ENCODE measurements at regions not wholly inside any gene's neighbourhood (a gene's known extent, or its start where the extent isn't known, plus 50 kb on each side); places are given as distances from the start of the nearest gene placed in this dataset.
"Not testable (repeated sequence)": the region's sequence is repeated elsewhere in the genome, so short reads cannot be mapped to it uniquely, and the experiment has no call there.

- H3K4me3 ChIP-seq (ENCODE audit: low read depth, low read length): no peak overlapping the region
- no peak for TF ChIP-seq CTCF (IDR thresholded peaks at IDR 0.05; ENCODE audit: low read depth, low read length)
Observed at GRCh38 chr4:120266602-120267001, 200.0 kb upstream of the MAD2L1 start.

GRCh38 chr4:120263618-120264017 lies 197.0 kb upstream of the MAD2L1 start:
- no peak for TF ChIP-seq CTCF (IDR thresholded peaks at IDR 0.05; ENCODE audit: low read depth, low read length)
- H3K4me3 ChIP-seq (ENCODE audit: low read depth, low read length): no peak overlapping the region

GRCh38 chr4:120261117-120261516 lies 194.5 kb upstream of the MAD2L1 start:
- no peak for TF ChIP-seq CTCF (IDR thresholded peaks at IDR 0.05; ENCODE audit: low read depth, low read length)
- H3K4me3 ChIP-seq (ENCODE audit: low read depth, low read length): no peak overlapping the region

GRCh38 chr4:120256112-120256775 lies 189.6 kb upstream of the MAD2L1 start:
- H3K4me3 ChIP-seq (ENCODE audit: low read depth, low read length): not testable (repeated sequence)

GRCh38 chr4:120238277-120238973 lies 171.8 kb upstream of the MAD2L1 start:
- no peak overlapping the region for H3K4me3 ChIP-seq (ENCODE audit: low read depth, low read length)
- no peak for TF ChIP-seq CTCF (IDR thresholded peaks at IDR 0.05; ENCODE audit: low read depth, low read length)

GRCh38 chr4:120236873-120237272 lies 170.2 kb upstream of the MAD2L1 start:
- TF ChIP-seq CTCF (IDR thresholded peaks at IDR 0.05; ENCODE audit: low read depth, low read length): no peak
- no peak overlapping the region for H3K4me3 ChIP-seq (ENCODE audit: low read depth, low read length)

- no peak overlapping the region for H3K4me3 ChIP-seq (ENCODE audit: low read depth, low read length)
- no peak for TF ChIP-seq CTCF (IDR thresholded peaks at IDR 0.05; ENCODE audit: low read depth, low read length)
Observed at GRCh38 chr4:120232050-120232449, 165.4 kb upstream of the MAD2L1 start.
